GM23248 (cell line): ENCODE measurements at regions not wholly inside any gene's neighbourhood (a gene's known extent, or its start where the extent isn't known, plus 50 kb on each side); places are given as distances from the start of the nearest gene placed in this dataset.

Experiments used
- EZH2 ChIP-seq: fragments of 200-600 bp; sonication (generic); IDR thresholded peaks from 2 replicates; pipeline ENCODE4 v1.6.1; 2018; ENCODE audit warnings: antibody characterized with exemption, mild to moderate bottlenecking; ENCODE audit not compliant: insufficient read depth, poor library complexity, severe bottlenecking
- EZH2phosphoT487 ChIP-seq: fragments of 200-600 bp; sonication (generic); IDR thresholded peaks from 2 replicates; pipeline ENCODE4 v1.6.1; 2018; ENCODE audit warnings: antibody characterized with exemption, moderate library complexity, mild to moderate bottlenecking, low read depth; ENCODE audit not compliant: insufficient read depth

- TF ChIP-seq EZH2: no peak
- no peak for TF ChIP-seq EZH2phosphoT487
Observed at GRCh38 chr7:1291845-1292765, 59.4 kb downstream of the UNCX start.
